Stimulated activated CD4-positive, alpha-beta T cell treated with anti-CD3 and anti-CD28 coated beads, Interleukin-1b, Interleukin-23, amount 100 ng/mL, for 1 hour (primary cell): ENCODE measurements at regions not wholly inside any gene's neighbourhood (a gene's known extent, or its start where the extent isn't known, plus 50 kb on each side); places are given as distances from the start of the nearest gene placed in this dataset.

ENCODE experiments used
- DNase-seq, 2 donors: peaks; one replicate each; pipeline ENCODE4 v3.0.0-alpha.2; 2020; ENCODE audit warnings: low read depth in 2 of 2

DNA sequence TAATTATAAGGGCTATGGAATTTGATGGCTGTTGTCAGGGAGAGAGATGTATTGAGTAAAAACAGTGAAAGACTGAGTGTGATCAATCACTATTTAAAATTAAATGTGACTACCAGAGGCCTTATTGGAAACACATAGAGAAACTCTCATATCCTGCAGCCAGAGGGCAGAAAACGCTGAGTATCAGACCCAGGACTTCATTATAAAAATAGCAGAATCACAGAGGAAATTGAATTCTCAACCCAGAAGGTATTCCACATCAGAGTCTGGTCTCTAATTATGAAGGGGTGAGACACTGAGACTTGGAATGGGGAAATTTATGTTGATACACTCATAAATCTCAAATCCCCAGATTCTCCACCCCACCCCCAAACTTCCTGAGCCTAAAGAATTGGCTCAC, 69.5 kb upstream of the IL6 start:
- no peak for DNase-seq

DNA sequence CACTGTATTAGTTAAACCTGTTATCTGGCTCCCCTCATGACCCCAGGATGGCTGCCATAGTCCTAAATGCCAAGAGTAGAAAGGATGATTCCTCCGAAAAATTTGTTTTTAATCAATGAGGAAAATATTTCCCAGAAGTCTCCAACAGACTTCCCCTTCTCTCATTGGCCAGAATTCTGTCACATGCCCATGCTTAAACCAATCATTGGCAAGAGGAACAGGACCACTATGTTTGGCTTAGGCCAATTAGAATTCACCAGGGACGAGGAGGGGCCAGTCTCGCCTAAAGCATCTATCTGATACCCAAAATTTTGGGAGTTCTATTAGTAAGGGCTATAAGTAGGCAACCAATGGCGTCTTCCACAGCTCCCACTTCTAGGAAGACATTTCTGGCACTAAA, 71.2 kb upstream of the IL6 start:
- DNase-seq = no peak

DNA sequence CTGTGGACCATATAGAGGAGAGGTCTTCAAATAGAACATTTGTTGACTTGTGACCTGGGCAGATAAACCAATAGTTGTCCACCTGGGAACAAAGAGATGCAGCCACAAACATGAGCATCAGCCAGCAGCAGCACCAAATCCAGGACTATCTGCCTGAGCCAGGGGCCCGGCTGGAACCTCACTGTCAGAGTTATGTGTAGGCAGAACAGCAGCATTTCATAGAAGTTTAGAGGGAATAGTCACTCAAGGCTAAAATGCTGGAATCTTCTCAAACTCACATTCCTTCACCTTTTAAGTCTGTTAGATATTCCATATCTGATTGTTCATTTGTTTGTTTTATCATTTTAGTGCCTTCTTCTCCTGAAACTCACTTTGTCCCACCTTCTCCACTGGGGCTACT, 72.2 kb upstream of the IL6 start:
- DNase-seq = no peak

DNA sequence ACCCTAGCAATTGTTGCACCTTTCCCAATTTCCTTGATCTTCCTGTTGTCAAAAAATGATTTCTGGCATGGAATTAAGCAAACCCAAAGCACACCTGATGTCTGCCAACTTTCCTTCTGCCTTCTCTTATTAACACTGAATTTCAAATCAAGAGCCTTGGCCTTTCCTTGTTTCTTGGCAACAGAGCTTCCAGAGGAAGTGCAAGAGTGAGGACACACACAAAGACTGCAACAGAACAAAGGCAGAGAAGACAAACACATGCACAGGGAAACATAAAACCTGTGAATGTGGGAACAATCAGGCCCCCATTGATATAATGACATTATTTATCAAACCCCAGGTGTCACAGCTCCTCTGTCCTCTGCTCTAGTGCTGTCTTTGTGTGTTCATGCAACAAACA, 73.0 kb upstream of the IL6 start:
- no peak for DNase-seq

DNA sequence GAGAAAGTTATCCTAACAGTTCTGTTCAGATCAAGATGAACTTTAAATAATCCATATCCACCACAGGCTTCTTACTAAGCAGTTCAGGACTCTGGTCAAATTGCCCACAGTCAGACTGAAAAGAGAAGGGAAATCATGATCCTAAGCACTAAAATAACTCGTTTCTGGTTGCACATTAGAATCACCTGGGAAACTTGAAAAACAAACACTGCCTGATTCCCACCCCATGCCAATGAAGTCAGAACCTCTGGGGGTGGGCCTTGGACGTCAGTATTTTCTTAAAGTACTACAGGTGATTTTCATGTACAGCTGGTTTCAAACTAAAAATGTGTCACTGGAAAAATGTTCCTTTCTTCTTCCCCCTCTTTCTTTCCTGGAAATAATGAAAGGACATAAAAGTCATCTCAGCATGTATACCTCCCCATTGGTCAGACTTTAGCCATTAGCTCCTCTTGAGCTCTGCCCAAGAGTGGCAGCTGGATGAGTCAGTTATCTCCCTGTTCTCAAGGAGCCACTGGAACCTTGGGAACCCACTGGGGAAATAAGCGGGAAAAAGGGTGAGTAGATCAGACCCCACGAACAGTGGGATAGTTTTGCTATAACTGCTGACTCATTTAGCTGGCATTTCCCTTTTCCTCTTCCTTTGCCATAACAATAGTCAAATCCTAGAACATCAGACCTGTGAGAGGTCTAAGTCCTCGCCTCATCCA, 75.3 kb upstream of the IL6 start:
- no peak for DNase-seq

DNA sequence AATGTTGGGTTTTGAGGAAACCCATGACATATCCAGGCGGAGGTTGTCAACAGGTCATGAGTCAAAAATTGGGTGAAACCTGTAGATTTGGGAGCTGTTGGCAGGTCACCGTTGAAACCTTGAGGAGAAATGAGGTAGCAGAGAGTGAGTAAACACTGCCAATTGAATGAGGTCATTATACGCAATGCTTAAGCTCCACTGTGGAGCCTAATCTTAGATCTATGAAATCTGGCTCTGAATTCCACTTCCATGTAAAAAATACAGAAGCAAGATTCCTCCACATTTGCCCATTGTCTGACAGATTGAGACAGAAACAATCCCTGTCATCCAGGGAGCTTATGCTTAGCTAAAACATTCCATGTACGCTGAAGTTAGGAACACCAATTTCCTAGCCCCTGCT, 76.0 kb upstream of the IL6 start:
- DNase-seq = no peak

DNA sequence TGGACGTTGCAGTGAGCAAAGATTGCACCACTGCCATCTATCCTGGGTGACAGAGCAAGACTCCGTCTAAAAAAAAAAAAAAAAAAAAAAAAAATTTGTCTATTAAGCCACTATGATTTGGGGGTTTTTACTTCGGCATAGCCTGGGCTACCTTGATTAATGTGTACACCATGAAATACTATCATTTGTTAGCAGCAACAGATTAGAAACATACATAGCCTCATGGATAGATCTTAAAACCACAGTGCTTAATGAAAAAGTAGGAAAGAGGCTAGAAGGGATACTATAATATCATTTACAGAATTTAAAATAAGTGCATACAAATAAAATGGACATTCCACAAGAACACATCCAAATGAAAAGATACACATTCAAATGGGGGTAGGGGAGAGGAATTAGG, 77.3 kb upstream of the IL6 start:
- no peak for DNase-seq

DNA sequence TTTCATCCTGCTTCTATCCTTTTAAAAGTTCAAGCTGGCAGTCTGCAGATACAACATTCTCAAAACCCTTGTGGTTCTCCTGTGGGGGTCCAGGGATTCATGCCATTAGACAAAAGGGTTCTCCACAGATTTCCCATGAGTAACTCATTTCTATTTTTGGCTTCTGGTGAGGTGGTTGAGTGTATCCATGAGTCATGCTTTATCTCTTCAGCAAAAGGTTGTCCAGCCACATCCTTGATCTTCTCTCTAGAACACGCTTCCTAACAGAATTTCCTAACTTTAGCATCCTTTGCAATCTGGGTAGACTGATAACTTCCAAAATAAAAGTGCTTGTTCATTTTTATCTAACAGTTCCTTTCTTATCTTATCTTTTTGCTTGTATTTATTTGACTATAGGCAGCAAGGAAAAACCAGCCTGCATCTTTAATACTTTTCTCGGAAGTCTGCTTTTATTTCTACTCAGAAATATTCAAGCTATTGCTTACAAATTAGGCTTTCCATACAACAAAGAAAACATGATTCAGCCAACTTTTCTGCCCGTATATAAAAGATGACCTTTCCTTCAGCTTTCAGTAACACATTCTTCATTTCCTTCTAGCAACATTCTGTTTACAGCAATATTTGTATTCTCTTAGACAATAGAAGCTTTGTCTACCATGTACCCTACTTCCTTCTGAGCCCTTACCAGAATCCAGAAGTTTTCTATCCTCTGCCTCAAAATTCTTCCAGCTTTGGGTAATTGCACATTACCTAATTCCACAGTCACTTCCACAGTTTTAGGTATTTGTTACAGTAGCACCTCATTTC, 79.3 kb upstream of the IL6 start:
- no peak for DNase-seq

DNA sequence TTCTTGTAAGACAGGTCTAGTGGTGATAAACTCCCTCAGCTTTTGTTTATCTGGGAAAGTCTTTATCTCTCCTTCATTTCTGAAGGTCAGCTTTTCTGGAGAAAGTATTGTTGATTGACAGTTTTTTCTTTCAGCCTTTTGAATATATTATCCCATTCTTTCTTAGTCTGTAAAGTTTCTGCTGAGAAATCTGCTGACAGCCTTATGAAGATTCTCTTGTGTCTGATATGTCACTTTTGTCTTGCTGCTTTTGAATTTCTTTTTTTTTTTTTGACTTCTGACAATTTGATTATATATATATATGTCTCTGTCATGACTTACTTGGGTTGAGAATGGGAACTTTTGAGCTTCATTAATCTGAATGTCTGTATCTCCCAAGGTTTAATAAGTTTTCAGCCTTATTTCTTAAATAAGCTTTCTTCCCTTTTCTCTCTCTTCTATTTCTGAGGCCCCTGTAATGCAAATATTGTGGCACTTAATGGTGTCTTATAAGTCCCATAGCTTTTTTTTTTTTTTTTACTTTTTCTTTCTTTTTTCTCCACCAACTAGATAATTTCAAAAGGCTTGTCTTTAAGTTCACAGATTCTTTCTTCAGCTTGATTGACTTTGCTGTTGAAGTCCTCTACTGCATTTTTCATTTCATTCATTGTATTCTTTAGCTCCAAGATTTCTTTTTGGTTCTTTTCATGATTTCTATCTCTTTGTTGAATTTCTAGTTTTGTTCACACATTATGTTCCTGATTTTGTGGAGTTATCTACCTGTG, 81.4 kb upstream of the IL6 start:
- no peak for DNase-seq

DNA sequence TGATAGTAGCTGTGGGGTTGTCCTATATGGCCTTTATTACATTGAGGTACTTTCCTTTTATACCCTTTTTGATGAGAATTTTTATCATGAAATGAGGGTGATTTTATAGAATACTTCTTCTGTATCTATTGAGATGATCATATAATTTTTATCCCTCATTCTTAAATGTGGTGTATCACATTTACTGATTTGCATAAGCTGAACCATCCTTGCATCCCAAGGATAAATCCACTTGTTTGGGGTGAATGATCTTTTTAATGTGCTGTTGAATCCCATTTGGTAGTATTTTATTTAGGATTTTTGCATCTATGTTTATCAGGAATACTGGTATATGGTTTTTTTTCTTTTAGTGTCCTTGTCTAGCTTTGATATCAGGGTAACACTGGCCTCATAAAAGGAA, 84.5 kb upstream of the IL6 start:
- no peak for DNase-seq

DNA sequence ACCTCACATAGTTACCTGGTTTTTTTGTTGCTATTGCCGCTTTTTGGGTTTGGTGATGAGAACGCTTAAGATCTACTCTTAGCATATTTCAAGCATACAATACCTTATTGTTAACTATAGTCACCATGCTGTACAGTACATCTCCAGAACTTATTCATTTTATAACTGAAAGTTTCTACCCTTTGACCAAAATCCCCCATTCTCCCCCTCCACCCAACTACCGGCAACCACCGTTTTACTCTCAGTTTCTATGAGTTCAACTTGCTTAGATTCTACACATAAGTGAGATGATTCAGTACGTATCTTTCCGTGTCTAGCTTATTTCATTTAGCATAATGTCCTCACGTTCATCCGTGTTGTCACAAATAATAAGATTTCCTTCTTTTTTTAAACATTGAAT, 86.7 kb upstream of the IL6 start:
- DNase-seq = no peak

DNA sequence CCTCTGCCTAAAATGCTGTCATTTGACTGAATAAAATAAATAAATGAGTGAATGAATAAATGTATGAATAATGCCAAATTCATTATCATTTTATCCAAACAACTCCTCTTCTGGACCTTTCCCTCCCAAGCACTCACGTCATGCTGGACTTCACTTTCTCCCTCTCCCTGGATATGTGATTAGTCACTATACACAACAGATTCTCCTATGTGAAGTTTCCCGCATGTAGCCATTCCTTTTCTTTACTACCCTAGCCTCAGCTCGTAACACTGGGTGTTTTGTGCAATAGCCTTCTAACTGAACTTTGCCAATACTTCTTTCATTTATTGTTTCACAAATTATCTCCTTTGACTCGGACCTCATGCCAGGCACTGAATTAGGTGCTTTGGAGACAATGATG, 87.6 kb upstream of the IL6 start:
- no peak for DNase-seq

DNA sequence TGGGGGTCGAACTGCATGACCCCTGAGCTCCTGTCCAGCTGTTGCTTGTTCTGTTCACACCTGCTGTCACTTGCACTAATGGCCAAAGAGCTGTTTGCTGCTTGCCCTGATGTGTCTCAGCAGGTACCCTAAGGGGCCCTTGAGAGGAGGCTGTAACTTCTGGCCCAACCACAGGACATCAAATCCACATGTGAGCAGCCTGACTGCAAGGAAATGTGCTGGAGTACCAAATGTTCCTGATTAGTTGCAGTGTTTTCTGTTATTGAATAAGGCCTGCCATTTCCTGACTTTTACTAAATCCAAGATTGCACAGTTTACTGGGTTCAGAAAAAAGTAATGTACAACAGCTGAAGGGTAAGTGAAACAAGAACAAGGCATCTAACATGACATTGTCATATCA, 91.7 kb upstream of the IL6 start:
- no peak for DNase-seq

DNA sequence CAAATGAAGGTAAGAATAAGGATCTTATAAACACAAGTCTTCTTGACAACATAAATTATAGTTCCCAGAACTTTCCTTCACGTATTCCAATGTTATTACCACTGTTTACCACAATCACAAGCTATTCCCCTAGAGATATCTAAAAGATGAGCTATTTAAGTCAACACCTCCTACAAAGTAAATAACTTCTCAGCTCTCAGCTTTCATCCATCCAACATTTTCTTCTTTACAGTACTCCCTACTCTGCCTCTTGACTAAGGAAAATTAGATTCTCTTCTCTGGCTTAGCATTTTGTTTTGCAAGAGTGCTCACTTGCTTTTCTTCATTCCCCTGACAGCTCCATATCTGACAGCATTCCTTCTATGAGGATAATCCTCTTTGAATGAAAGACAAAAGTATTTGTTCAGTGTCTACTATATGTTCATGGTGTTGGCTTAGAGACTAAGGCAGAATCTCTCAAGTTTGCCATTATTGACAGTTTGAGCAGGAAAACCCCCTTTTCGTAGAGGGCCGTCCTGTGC, 93.0 kb upstream of the IL6 start:
- no peak for DNase-seq

DNA sequence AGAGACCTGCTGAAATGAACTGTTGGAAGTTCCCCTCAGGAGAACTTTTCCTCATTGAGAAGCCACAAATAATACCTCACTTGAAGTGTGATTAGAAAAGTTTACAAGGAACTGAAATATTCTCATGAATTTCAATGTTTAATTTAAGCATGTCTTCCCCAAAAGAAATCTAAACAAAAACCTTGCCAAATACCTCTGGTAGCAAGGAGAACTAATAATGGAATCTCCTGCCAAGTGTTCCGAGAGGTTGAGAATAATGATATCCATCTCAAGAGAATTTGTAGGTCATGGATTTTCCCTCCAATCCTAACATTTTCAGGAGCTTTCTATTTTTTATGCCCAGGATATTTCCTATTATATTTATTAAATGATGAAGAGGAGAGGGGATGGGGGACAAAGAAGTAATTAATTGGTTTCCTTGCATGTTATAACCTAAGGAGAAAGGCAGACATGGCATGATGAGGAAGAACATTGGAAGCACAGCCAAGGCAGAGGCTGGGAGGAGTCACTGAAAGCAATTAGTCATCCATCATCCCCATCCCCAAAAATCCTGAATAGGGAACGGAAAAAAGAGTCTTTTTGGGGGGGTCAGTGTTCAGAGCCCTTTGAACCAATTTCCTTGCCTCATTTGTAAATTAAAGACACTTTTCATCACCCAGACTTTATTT, 93.6 kb upstream of the IL6 start:
- DNase-seq = no peak

DNA sequence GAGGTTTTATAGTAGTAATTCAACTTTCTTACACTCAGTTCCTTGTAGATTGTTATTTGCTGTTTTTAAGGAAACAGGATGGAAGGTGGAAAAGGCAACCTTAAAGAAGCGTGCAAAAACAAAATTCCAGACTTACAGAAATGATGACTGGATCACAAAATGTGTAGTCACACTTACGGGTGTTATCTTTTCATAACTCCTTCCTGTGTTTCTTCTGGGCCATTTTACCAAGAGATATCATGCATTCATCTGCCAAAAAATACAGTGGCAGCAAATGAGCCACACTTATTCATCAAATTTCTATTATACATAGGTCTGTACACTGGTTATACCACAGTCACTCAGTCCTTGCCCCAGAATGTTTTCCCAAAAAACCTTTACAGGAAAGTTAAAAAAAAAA, 94.3 kb upstream of the IL6 start:
- no peak for DNase-seq

DNA sequence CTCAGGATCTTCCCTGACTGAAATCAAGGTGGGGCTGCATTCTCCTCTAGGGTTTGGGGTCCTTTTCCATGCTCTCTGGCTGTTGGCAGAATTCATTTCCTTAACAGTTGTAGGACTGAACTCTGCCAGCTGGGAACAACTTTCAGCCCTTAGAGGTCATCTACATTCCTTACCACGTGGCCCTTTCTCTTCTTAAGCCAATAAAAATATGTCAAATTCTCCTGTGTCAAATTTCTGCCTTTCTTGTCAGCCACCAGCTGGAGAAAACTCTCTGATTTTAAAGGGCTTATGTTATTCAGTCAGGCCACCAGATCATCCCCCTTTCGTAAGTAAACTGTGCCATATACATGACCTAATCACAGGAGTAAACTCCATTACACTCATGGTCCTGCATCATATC, 95.3 kb upstream of the IL6 start:
- DNase-seq = no peak

DNA sequence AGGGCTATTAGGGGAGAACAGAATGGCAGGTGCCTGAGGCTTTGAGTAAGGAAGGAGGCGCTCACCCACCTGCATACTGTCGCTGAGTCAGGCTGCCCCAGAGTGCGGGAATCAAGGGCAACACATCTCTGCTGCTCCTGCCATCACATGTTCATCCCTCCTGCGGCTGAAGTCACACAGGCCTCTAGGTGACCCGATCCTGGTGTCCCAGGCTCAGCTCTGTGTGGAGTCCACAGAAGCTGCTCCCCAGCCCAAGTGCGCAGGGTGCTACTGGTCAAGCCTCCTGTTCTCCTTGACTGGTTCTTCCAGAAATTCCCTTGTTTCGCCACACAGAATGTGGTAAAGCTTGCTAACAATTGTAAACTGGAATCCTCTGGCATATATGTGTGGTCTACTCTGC, 96.9 kb upstream of the IL6 start:
- DNase-seq = no peak

DNA sequence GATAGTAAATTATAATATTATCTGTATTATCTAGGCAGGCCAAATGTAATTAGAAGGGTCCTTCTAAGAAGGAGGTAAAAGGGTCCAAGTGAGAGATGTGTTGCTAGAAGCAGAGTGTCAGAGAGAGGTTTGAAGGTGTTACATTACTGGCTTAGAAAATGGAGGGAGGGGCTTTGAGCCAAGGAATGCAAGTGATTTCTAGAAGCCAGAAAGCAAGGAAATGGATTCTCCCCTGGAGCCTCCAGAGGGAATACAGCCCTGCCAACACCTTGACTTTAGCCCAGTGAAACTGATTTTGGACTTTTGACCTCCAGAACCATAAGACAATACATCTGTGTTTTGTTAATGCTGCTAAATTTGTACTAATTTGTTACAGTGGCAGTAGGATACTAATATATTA, 97.9 kb upstream of the IL6 start:
- DNase-seq = no peak

DNA sequence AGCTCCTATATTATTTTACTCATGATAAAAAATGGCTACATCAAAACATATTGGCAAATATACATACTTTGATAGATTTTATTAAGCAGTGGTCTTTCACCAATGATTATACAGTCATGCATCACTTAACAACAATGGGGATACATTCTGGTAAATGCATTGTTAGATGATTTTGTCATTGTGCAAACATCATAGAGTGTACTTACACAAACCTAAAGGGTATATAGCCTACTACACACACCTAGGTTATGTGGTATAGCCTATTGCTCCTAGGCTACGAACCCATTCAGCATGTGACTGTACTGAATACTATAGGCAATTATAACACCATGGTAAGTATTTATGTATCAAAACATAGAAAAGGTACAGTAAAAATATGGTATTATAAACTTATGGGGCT, 98.9 kb upstream of the IL6 start:
- no peak for DNase-seq

DNA sequence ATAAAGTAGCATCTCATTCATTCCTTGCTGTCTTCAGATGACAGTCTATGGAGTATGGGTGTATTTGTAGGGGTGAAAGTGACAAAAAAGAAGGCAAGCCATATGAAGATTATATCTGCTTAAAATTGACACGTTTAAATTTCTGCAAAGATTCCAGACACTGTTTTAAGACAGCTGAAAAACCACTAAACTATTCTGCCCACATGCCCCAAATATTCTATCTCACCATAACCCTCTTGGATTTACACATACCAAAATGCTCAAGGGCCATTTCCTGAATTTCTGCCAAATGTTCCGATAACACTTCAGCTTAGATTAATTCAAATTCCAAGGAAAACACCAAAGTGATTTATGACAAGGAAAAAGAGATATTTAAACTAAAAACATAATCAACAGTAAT, 99.9 kb upstream of the IL6 start:
- DNase-seq = no peak

DNA sequence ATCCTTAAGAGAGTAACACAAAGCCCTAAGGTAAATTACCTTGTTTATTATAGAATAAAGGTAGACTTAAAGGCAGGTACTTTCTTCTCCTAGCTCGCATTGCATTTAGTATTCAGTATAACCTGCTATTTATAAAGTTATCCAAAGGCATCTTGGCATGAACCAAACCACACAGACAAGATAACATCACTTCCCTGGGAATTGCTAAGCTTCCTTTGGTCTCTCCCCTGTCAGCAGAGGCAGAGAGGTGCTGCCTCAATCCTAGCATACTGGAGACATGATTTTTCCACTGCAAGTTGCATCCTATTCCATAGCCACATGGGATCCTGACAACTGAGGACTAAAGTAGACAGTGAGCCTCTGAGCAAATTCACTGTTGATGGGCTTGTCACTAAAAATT, 101.7 kb upstream of the IL6 start:
- DNase-seq = no peak
